HG03558 (cell line): ENCODE measurements at regions not wholly inside any gene's neighbourhood (a gene's known extent, or its start where the extent isn't known, plus 50 kb on each side); places are given as distances from the start of the nearest gene placed in this dataset.

Experiments used
- ATAC-seq: cut with Tn5 transposase; IDR thresholded peaks from one replicate; pipeline ENCODE4 v1.9.1; 2021; ENCODE audit warnings: moderate number of reproducible peaks; ENCODE audit not compliant: unreplicated experiment; ENCODE audit errors: extremely low read depth

GRCh38 chr7:25976630-25977029 is 175.4 kb upstream of the NFE2L3 start:
- ATAC-seq: no peak

DNA sequence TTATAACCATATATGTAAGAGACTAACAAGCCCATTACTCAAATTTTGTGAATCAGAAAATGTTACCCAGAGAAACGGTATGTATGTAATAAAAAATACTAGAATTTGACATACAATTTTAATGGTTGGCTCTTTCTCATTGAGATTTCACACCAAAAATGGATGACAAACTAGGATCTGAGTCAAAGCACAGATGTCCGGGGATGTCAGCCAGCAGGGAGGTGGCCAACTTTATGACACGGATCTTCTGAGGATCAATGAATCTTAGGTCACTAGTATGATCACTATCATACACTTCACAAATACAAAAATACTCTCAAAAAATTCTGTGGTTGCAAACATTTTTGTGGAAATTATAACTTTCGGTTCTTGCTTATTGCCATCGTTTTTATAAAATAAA is 173.5 kb upstream of the NFE2L3 start:
- no peak for ATAC-seq

GRCh38 chr7:25979605-25980004 is 172.4 kb upstream of the NFE2L3 start:
- ATAC-seq: no peak

GRCh38 chr7:25982684-25983083 is 169.3 kb upstream of the NFE2L3 start:
- no peak for ATAC-seq

DNA sequence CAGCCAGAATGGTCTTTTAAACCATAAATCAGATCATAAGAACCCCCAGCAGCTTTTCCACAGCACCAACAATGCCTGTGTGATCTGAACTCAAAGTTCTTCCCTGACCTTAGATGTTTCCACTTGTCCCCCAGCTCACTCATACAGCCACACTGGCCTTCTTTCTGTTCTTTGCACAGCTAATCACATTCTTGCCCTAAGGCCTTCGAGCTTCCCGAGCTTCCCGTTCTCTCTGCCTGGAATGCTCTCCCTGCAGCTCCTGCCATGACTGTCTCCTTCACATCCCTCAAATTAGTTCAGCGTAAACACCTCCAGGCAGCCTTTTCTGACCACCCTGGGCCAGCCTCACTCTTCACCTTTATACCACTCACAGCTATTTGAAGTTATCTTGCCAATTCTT is 166.8 kb upstream of the NFE2L3 start:
- ATAC-seq: no peak

GRCh38 chr7:25988640-25989039 is 163.4 kb upstream of the NFE2L3 start:
- ATAC-seq: no peak

- no peak for ATAC-seq
These were observed 162.8 kb upstream of the NFE2L3 start for GRCh38 chr7:25989140-25989705.

- no peak for ATAC-seq
These were observed 157.5 kb upstream of the NFE2L3 start for GRCh38 chr7:25994433-25994994.

GRCh38 chr7:25995216-25995615 is 156.8 kb upstream of the NFE2L3 start:
- ATAC-seq: no peak

DNA sequence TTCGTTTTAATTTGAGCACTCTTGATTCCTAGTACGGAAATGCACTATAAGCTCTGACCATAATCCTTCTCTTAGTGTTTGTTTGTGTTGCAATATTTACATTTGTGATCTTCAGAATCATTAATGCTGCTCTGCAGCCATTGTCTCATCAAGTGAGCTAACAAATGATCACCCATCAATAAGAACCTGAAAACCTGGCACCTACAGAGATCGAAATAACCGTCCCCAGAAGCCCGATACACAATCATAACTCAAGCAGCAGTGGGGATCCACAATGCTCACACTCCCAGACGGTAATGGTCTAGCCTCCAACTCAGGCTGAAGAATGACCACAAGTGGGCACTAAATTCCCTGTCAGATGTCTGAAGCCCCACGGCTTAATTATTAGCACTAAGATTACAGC is 156.0 kb upstream of the NFE2L3 start:
- no peak for ATAC-seq

DNA sequence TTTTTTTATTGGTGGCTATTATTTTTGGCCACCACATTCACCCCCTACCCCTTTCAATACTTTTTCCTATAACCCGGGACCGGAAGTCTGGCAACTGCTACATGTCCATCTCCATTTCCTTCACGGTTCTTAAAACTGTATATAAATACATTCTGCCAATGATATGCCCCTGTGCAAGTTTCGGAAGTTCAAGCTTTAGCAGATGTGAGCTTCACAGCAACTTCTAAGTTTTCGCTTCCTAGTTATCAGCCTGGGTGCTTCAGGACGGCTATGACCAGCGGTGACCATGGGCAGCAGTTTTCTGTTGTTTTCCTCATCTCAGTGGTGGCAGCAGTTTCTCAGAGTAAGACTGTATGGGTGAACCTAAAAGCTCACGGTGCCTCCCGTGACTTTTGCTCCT is 153.5 kb upstream of the NFE2L3 start:
- no peak for ATAC-seq

- no peak for ATAC-seq
These were observed 151.2 kb upstream of the NFE2L3 start for GRCh38 chr7:26000841-26001240.

- ATAC-seq: no peak
These were observed 150.2 kb upstream of the NFE2L3 start for GRCh38 chr7:26001662-26002244.

GRCh38 chr7:26005683-26006410 is 146.2 kb upstream of the NFE2L3 start:
- ATAC-seq: no peak

DNA sequence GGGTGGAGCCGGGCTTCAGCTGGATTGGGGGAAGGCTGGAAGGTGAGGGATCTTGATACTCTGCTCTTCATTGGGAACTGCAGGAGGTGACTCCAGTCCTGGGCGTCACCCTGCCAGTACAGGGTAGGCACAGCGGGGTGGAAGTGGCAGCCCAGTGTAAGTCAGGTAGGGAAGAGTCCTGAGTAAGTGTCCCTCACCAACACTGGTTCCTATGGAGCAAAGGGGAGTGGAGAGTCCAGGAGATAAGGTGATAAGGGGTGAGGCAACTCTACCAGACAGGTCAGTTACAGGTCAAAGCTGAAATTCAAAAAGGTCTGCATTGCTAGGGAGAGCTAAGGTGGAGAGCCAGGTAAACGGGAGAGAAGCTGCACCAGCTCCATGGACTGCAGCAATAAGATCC is 145.6 kb upstream of the NFE2L3 start:
- no peak for ATAC-seq

DNA sequence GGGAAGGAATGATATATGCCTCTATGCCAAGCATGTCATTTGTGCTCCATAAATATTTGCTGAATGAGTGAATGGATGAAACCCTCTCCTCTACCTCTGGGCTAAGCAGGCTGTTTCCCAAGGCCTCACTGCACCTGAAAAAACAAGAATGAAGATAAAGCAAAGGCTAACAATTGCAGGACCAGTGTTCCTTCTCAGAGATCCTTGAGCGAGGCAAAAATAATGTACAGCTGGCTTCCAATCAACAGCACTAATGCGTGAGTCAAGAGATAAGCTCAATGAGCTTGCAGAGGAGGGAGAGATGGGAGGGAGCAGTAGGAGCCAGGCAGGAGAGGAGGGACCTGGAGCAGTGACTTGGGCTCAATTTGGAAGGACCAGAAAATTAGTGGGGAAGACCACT is 144.5 kb upstream of the NFE2L3 start:
- ATAC-seq: no peak

DNA sequence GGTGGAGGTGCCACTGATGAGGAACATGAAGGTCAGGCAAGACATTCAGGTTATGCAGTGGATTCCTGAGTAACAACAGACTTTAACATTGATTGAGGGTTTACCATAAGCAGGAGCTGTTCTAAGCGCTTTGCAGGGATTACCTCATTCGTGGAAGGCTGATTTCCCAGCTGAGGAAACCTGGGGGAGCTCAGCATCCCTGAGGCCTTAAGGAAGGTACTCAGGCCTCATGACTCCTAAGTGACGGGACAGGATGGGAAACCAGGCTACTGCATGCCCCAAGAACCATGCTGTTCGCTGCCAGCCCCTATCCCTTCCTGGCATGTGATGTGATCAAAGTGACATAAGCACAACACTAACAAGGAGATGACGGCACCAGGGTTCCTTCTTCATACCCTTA is 143.6 kb upstream of the NFE2L3 start:
- ATAC-seq: no peak

GRCh38 chr7:26011039-26011696 is 140.8 kb upstream of the NFE2L3 start:
- no peak for ATAC-seq

GRCh38 chr7:26013551-26014083 is 138.4 kb upstream of the NFE2L3 start:
- ATAC-seq: no peak

DNA sequence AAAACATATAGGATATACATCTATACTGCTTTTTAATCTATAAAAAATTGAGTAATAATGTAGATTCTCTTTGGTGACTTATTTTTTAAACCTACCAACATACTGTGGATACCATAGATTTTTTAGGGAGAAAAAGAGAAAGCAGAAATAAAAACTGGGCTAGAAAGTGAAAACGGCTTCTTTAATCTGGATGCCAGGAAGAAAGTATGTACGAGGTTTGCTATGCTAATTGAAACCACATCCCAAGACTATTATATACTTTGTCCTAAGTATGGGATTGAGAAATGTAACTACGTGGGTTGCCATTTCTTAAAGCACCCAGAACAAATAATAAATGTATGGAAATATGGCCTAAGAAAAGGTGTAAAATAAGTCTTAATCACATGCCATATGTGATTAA is 129.0 kb upstream of the NFE2L3 start:
- no peak for ATAC-seq

DNA sequence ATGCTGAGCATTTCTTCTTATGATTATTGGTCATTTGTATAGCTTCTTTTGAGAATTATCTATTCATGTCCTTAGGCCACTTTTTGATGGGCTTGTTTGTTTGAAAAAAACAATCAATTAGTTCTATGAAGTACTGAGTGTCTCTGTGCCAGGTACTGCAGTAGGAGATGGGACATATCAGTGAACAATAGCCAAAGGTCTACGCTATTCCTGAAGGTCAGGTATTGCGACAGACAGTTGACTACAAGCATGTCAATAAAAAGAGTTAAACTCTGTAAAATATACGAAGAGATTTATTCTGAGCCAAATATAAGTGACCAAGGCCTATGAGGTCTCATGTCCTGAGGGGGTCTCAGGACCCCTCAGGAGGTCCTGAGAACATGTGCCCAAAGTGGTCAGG is 122.1 kb upstream of the NFE2L3 start:
- ATAC-seq: no peak
